HUES48 (cell line): ENCODE measurements at regions not wholly inside any gene's neighbourhood (a gene's known extent, or its start where the extent isn't known, plus 50 kb on each side); places are given as distances from the start of the nearest gene placed in this dataset.

Experiments used
- H3K27ac ChIP-seq: one replicate; pipeline ENCODE4 v1.7.0; 2013; ENCODE audit warnings: low read depth, low read length, inconsistent platforms
- H3K27me3 ChIP-seq: 2 replicates; pipeline ENCODE4 v1.6.1; 2013; ENCODE audit warnings: mild to moderate bottlenecking, low read length; ENCODE audit not compliant: control insufficient read depth, insufficient read depth
- H3K36me3 ChIP-seq: 2 replicates; pipeline ENCODE4 v1.6.1; 2013; ENCODE audit warnings: low read length; ENCODE audit not compliant: control insufficient read depth, insufficient read depth
- H3K4me1 ChIP-seq: 2 replicates; pipeline ENCODE4 v1.6.1; 2013; ENCODE audit warnings: mild to moderate bottlenecking, low read length; ENCODE audit not compliant: control insufficient read depth, insufficient read depth
- H3K4me3 ChIP-seq: 2 replicates; pipeline ENCODE4 v1.5.1; 2013; ENCODE audit warnings: mild to moderate bottlenecking, low read depth, low read length
- H3K9ac ChIP-seq: 2 replicates; pipeline ENCODE4 v1.6.1; 2013; ENCODE audit warnings: mild to moderate bottlenecking, low read depth, low read length, moderate library complexity
- H3K9me3 ChIP-seq: 2 replicates; pipeline ENCODE4 v1.6.1; 2013; ENCODE audit warnings: low read length; ENCODE audit not compliant: control insufficient read depth, insufficient read depth

- H3K4me3 ChIP-seq: no peak overlapping the region
- no peaks in the 10 kb centered on the region for H3K36me3 ChIP-seq
- H3K27me3 ChIP-seq: no peaks in the 10 kb centered on the region
- H3K27ac ChIP-seq: no peak overlapping the region
- no peak overlapping the region for H3K9ac ChIP-seq
- H3K9me3 ChIP-seq: no peaks in the 10 kb centered on the region
- H3K4me1 ChIP-seq: no peaks in the 10 kb centered on the region
Measured at GRCh38 chr2:48912110-48912509, 156.6 kb upstream of the LHCGR start.

DNA sequence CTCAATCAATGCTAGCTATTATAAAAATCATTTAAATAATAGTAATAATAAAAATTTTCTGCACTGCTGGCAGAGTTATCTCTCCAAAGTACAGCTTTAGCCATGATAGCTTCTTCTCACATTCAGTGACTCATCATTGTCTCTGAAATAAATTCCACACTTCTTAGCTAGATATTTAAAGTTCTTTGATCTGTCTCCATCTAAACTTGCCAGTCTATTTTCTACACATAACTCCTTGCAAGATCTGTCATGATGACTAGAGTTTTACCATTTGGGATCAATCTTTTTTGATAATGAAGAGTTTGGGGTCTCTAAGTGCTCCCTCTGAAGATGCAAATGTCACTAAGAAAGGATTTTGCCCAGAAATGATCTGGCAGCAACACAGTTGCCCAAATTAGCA is 155.4 kb upstream of the LHCGR start:
- H3K9me3 ChIP-seq: no peaks in the 10 kb centered on the region
- H3K27ac ChIP-seq: no peak overlapping the region
- H3K4me3 ChIP-seq: no peak overlapping the region
- H3K4me1 ChIP-seq: no peaks in the 10 kb centered on the region
- no peak overlapping the region for H3K9ac ChIP-seq
- H3K36me3 ChIP-seq: no peaks in the 10 kb centered on the region
- H3K27me3 ChIP-seq: no peaks in the 10 kb centered on the region

GRCh38 chr2:48906633-48907032 is 151.1 kb upstream of the LHCGR start:
- Histone ChIP-seq H3K9ac (no peak overlapping the region), H3K4me3 (no peak overlapping the region), H3K27ac (no peak overlapping the region), H3K27me3 (no peaks in the 10 kb centered on the region), H3K4me1 (no peaks in the 10 kb centered on the region), H3K9me3 (no peaks in the 10 kb centered on the region), H3K36me3 (no peaks in the 10 kb centered on the region)

- Histone ChIP-seq H3K4me1 (no peaks in the 10 kb centered on the region), H3K4me3 (no peak overlapping the region), H3K36me3 (no peaks in the 10 kb centered on the region), H3K27me3 (no peaks in the 10 kb centered on the region), H3K9ac (no peak overlapping the region), H3K9me3 (no peaks in the 10 kb centered on the region), H3K27ac (no peak overlapping the region)
Measured at GRCh38 chr2:48905696-48906095, 150.2 kb upstream of the LHCGR start.

GRCh38 chr2:48902521-48902920 is 147.0 kb upstream of the LHCGR start:
- Histone ChIP-seq H3K9me3 (no peaks in the 10 kb centered on the region), H3K36me3 (no peaks in the 10 kb centered on the region), H3K27me3 (no peaks in the 10 kb centered on the region), H3K9ac (no peak overlapping the region), H3K4me1 (no peaks in the 10 kb centered on the region), H3K27ac (no peak overlapping the region), H3K4me3 (no peak overlapping the region)

GRCh38 chr2:48901416-48901815 is 145.9 kb upstream of the LHCGR start:
- no peak overlapping the region for H3K9ac ChIP-seq
- H3K4me3 ChIP-seq: no peak overlapping the region
- no peaks in the 10 kb centered on the region for H3K9me3 ChIP-seq
- no peaks in the 10 kb centered on the region for H3K36me3 ChIP-seq
- no peaks in the 10 kb centered on the region for H3K4me1 ChIP-seq
- no peaks in the 10 kb centered on the region for H3K27me3 ChIP-seq
- H3K27ac ChIP-seq: no peak overlapping the region

- Histone ChIP-seq H3K27me3 (no peaks in the 10 kb centered on the region), H3K9me3 (no peaks in the 10 kb centered on the region), H3K27ac (no peak overlapping the region), H3K9ac (no peak overlapping the region), H3K4me1 (no peaks in the 10 kb centered on the region), H3K4me3 (no peak overlapping the region), H3K36me3 (no peaks in the 10 kb centered on the region)
Measured at GRCh38 chr2:48901015-48901343, 145.5 kb upstream of the LHCGR start.

GRCh38 chr2:48900321-48901014 is 144.9 kb upstream of the LHCGR start:
- Histone ChIP-seq H3K27ac (no peak overlapping the region), H3K27me3 (no peaks in the 10 kb centered on the region), H3K9ac (no peak overlapping the region), H3K4me3 (no peak overlapping the region), H3K36me3 (no peaks in the 10 kb centered on the region), H3K4me1 (no peaks in the 10 kb centered on the region), H3K9me3 (no peaks in the 10 kb centered on the region)

DNA sequence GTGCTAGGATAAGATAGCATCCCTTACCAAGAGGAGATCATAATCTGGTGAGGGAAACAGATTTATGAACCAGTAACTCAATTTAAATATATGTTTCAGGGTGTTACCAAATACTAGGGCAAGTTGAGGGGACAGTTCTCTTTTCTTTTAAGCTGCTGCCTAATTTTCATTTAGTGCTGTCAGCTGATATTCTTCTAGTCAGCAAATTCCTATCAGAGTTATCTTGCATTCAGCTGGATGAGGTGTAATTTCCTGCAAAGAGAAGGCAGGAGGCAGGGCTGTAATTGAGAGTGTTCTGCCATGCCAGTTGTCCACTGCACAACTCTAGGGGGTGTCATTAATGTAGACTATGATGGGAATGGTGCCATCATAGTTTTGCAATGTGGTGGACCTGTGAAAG is 141.3 kb upstream of the LHCGR start:
- H3K27ac ChIP-seq: no peak overlapping the region
- H3K4me3 ChIP-seq: no peak overlapping the region
- no peak overlapping the region for H3K9ac ChIP-seq
- H3K27me3 ChIP-seq: no peaks in the 10 kb centered on the region
- H3K9me3 ChIP-seq: no peaks in the 10 kb centered on the region
- H3K36me3 ChIP-seq: no peaks in the 10 kb centered on the region
- H3K4me1 ChIP-seq: no peaks in the 10 kb centered on the region

GRCh38 chr2:48890454-48891131 is 135.1 kb upstream of the LHCGR start:
- H3K36me3 ChIP-seq: no peaks in the 10 kb centered on the region
- H3K27me3 ChIP-seq: no peaks in the 10 kb centered on the region
- H3K9me3 ChIP-seq: no peaks in the 10 kb centered on the region
- H3K4me3 ChIP-seq: no peak overlapping the region
- no peak overlapping the region for H3K9ac ChIP-seq
- peaks cover 24% of the 10 kb centered on the region for H3K4me1 ChIP-seq
- no peak overlapping the region for H3K27ac ChIP-seq

- Histone ChIP-seq H3K9me3 (no peaks in the 10 kb centered on the region), H3K9ac (no peak overlapping the region), H3K27me3 (no peaks in the 10 kb centered on the region), H3K4me1 (peaks cover 24% of the 10 kb centered on the region), H3K36me3 (no peaks in the 10 kb centered on the region), H3K4me3 (no peak overlapping the region), H3K27ac (peak overlapping the region; percentile 50)
Measured at GRCh38 chr2:48888066-48888465, 132.5 kb upstream of the LHCGR start.
